ENCODE measurements at regions not wholly inside any gene's neighbourhood (a gene's known extent, or its start where the extent isn't known, plus 50 kb on each side); places are given as distances from the start of the nearest gene placed in this dataset.
A peak's percentile ranks its signal among the peaks of the same experiment; 100 is the strongest.

- TF ChIP-seq, protein P1, sequence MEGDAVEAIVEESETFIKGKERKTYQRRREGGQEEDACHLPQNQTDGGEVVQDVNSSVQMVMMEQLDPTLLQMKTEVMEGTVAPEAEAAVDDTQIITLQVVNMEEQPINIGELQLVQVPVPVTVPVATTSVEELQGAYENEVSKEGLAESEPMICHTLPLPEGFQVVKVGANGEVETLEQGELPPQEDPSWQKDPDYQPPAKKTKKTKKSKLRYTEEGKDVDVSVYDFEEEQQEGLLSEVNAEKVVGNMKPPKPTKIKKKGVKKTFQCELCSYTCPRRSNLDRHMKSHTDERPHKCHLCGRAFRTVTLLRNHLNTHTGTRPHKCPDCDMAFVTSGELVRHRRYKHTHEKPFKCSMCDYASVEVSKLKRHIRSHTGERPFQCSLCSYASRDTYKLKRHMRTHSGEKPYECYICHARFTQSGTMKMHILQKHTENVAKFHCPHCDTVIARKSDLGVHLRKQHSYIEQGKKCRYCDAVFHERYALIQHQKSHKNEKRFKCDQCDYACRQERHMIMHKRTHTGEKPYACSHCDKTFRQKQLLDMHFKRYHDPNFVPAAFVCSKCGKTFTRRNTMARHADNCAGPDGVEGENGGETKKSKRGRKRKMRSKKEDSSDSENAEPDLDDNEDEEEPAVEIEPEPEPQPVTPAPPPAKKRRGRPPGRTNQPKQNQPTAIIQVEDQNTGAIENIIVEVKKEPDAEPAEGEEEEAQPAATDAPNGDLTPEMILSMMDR (IDR thresholded peaks at IDR 0.05): peak in 1 of 2 donors; percentile 20
- peak; percentile 63 for ATAC-seq
- intact Hi-C loops (cut with DNase I): no loop called here
- no peak overlapping the region for H3K27ac ChIP-seq
- no peaks in the 10 kb centered on the region for H3K36me3 ChIP-seq
- no peaks in the 10 kb centered on the region for H3K9me3 ChIP-seq
- peak in 1 of 4 donors; percentile 60 for DNase-seq
- H3K27me3 ChIP-seq: no peaks in the 10 kb centered on the region
- H3K4me3 ChIP-seq: no peak overlapping the region
- no peaks in the 10 kb centered on the region for H3K4me1 ChIP-seq
Observed at GRCh38 chr21:27759091-27759659, 792.3 kb upstream of the ADAMTS5 start.

DNA sequence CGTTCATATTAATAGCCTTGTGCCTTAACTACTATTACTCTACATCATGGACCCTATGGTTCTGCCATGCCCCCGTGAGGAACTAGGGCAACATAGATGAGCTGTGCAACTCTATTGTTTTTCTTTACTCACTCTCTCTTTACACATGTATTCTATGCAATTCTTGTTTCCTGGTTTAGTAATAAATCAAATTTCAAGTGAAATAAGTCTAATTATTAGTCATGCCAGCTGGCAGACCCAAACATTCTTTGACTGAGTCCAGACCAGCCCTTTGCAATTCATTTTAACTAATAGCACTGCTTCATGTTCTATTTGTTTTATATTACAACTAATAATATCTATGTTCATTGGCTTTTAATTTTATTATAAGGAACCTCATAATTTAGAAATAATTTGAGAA is 789.3 kb upstream of the ADAMTS5 start:
- ATAC-seq (no peak), DNase-seq (no peak)
- Histone ChIP-seq H3K36me3 (no peaks in the 10 kb centered on the region), H3K27ac (no peak overlapping the region), H3K27me3 (no peaks in the 10 kb centered on the region), H3K4me1 (no peaks in the 10 kb centered on the region), H3K4me3 (no peak overlapping the region), H3K9me3 (no peaks in the 10 kb centered on the region)
- TF ChIP-seq, protein P1 (IDR thresholded peaks at IDR 0.05): no peak
- intact Hi-C loops (cut with DNase I): no loop called here

- H3K4me1 ChIP-seq: no peaks in the 10 kb centered on the region
- H3K4me3 ChIP-seq: no peak overlapping the region
- no peak overlapping the region for H3K27ac ChIP-seq
- peaks cover 0 to 7% of the 10 kb centered on the region in 2 donors for H3K9me3 ChIP-seq
- intact Hi-C loops (cut with DNase I): no loop called here
- no peaks in the 10 kb centered on the region for H3K27me3 ChIP-seq
- DNase-seq (peak in 1 of 4 donors; percentile 56), ATAC-seq (no peak)
- H3K36me3 ChIP-seq: no peaks in the 10 kb centered on the region
- TF ChIP-seq, protein P1 (IDR thresholded peaks at IDR 0.05): no peak
Observed at GRCh38 chr21:27743971-27744564, 777.2 kb upstream of the ADAMTS5 start.

DNA sequence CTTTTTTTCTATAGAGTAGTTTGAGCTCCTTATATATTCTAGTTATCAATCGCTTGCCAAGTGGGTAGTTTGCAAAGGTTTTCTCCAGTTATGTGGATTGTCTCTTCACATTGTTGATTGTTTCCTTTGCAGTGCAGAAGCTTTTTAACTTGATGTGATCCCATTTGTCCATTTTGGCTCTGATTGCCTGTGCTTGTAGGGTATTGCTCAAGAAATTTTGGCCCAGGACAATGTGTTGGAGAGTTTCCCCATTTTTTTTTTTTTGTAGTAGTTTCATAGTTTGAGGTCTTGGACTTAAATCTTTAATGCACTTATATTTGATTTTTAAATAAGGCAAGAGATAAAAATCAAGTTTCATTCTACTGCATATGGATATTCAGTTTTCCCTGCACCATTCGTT is 774.8 kb upstream of the ADAMTS5 start:
- intact Hi-C loops (cut with DNase I): no loop called here
- Histone ChIP-seq H3K4me3 (no peak overlapping the region), H3K27ac (no peak overlapping the region), H3K9me3 (peaks cover 0 to 7% of the 10 kb centered on the region in 2 donors), H3K4me1 (no peaks in the 10 kb centered on the region), H3K27me3 (no peaks in the 10 kb centered on the region), H3K36me3 (no peaks in the 10 kb centered on the region)
- TF ChIP-seq, protein P1 (IDR thresholded peaks at IDR 0.05): no peak
- ATAC-seq (no peak), DNase-seq (peak in 2 of 4 donors; percentile 45 to 67)

- H3K4me3 ChIP-seq: no peak overlapping the region
- intact Hi-C loops (cut with DNase I): no loop called here
- no peak overlapping the region for H3K27ac ChIP-seq
- H3K4me1 ChIP-seq: no peaks in the 10 kb centered on the region
- no peaks in the 10 kb centered on the region for H3K27me3 ChIP-seq
- H3K36me3 ChIP-seq: no peaks in the 10 kb centered on the region
- no peak for DNase-seq
- TF ChIP-seq, protein P1 (IDR thresholded peaks at IDR 0.05): no peak
- H3K9me3 ChIP-seq: peaks cover 0 to 9% of the 10 kb centered on the region in 2 donors
- peak; percentile 33 for ATAC-seq
Observed at GRCh38 chr21:27740084-27740483, 773.2 kb upstream of the ADAMTS5 start.

Measured in left lung (tissue), 4 donors.